ENCODE measurements at regions not wholly inside any gene's neighbourhood (a gene's known extent, or its start where the extent isn't known, plus 50 kb on each side); places are given as distances from the start of the nearest gene placed in this dataset.

DNA sequence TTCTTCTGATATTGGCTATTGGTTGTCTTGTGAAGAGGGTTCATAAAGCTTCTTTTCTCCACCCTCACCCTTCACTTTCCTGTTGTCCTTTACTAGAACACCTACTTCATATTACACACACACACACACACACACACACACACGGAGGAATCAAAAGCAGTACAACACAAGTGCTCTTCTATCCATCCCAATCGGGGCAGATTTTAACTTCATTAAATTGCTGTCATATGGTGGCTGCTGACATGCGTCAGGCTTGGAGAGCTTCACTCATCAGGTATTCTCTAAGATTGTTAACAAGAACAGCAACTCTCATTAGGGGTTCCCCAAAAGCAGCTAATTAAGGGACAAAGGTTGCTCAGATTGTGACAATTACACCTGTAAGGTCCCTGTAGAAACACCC lies 239.1 kb upstream of the MEIS2 start:
- H3K4me3 ChIP-seq: no peak overlapping the region
- TF ChIP-seq POLR2AphosphoS5 (IDR thresholded peaks at IDR 0.05) (no peak), POLR2A (IDR thresholded peaks at IDR 0.05; ENCODE audit: low read depth) (no peak)
- TF ChIP-seq, protein P1, sequence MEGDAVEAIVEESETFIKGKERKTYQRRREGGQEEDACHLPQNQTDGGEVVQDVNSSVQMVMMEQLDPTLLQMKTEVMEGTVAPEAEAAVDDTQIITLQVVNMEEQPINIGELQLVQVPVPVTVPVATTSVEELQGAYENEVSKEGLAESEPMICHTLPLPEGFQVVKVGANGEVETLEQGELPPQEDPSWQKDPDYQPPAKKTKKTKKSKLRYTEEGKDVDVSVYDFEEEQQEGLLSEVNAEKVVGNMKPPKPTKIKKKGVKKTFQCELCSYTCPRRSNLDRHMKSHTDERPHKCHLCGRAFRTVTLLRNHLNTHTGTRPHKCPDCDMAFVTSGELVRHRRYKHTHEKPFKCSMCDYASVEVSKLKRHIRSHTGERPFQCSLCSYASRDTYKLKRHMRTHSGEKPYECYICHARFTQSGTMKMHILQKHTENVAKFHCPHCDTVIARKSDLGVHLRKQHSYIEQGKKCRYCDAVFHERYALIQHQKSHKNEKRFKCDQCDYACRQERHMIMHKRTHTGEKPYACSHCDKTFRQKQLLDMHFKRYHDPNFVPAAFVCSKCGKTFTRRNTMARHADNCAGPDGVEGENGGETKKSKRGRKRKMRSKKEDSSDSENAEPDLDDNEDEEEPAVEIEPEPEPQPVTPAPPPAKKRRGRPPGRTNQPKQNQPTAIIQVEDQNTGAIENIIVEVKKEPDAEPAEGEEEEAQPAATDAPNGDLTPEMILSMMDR (IDR thresholded peaks at IDR 0.05): no peak
- WGBS: 77% methylated on average over 3 of the region's 3 CpGs
- intact Hi-C loops (cut with DNase I): no loop called here
- no peak for DNase-seq (ENCODE audit: extremely low spot score)
- H3K9me3 ChIP-seq: no peaks in the 10 kb centered on the region
- H3K36me3 ChIP-seq: no peaks in the 10 kb centered on the region
- no peaks in the 10 kb centered on the region for H3K27me3 ChIP-seq
- no peak overlapping the region for H3K27ac ChIP-seq (replicated peaks in 1 of 4)
- H3K4me1 ChIP-seq: no peaks in the 10 kb centered on the region

DNA sequence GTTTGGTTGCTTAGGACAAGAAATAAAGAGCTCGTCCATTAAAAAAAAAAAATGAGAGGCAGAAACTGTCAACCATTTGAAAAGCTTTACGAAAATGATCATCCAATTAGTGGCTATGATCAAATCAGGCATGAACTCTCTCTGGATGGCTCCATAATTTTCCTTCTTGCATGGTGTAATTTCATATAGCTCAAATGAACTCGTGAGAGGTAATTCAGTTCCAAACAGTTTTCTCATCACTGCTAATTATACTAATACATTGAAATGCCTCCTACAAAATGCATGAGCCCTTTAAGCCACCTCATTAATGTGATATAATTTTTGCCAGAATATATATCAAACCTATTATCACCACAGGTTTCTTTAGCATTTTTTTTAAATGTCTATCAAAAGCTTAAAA lies 239.5 kb upstream of the MEIS2 start:
- Histone ChIP-seq H3K4me3 (no peak overlapping the region), H3K27ac (replicated peaks in 1 of 4) (no peak overlapping the region), H3K36me3 (no peaks in the 10 kb centered on the region), H3K9me3 (no peaks in the 10 kb centered on the region), H3K4me1 (no peaks in the 10 kb centered on the region), H3K27me3 (no peaks in the 10 kb centered on the region)
- TF ChIP-seq, protein P1 (IDR thresholded peaks at IDR 0.05): no peak
- TF ChIP-seq POLR2AphosphoS5 (IDR thresholded peaks at IDR 0.05): no peak
- TF ChIP-seq EP300 (IDR thresholded peaks at IDR 0.05): no peak
- TF ChIP-seq POLR2A (IDR thresholded peaks at IDR 0.05; ENCODE audit: low read depth): no peak
- intact Hi-C loops (cut with DNase I): no loop called here
- 62% methylated on average over 3 of the region's 3 CpGs for WGBS
- no peak for DNase-seq (ENCODE audit: extremely low spot score)

- TF ChIP-seq POLR2AphosphoS5 (IDR thresholded peaks at IDR 0.05): no peak
- TF ChIP-seq POLR2A (IDR thresholded peaks at IDR 0.05; ENCODE audit: low read depth): no peak
- no peak for TF ChIP-seq EP300 (IDR thresholded peaks at IDR 0.05)
- TF ChIP-seq, protein P1 (IDR thresholded peaks at IDR 0.05): no peak
These were observed 240.1 kb upstream of the MEIS2 start for GRCh38 chr15:37340438-37340837.

DNA sequence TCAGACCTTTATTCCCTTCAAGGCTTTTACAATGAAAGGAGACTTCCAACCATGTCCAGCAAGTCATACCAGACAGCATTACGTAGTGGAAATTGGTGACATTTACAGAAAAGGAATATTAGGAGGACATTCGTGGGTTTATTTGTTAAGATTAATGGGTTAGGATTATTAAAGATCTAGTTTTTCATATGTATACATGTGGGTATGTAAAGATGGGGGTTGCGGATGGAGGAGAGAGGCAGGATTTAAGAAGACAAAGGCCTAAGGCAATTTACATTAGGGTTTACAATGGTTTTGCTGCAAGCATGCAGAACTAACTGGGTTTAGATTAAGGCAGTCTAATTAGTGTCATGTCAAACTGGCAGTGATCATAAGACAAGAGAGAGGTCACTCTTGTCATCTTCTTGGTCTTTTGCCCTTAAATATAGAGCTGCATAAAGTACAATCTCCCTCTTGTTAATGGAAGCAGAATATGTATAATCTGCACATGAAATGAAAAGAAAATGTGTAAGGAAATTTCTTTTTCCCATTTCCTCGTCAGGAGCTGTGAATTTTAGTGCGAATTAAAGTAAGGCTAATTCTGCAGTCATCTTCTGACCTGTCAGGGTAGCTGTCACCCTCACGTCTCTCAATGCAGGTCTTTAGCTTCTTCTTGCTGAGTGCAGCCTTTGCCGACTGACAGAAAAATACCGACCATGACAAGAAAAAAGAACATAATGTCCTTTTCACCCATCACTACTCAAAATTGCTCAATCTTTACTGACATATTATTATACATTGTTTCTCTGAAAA lies 258.9 kb upstream of the MEIS2 start:
- no peaks in the 10 kb centered on the region for H3K36me3 ChIP-seq
- intact Hi-C loops (cut with DNase I): no loop called here
- no peaks in the 10 kb centered on the region for H3K4me1 ChIP-seq
- WGBS: 80% methylated on average over 8 of the region's 8 CpGs
- no peaks in the 10 kb centered on the region for H3K27me3 ChIP-seq
- no peak overlapping the region for H3K4me3 ChIP-seq
- DNase-seq (ENCODE audit: extremely low spot score): no peak
- TF ChIP-seq EP300 (IDR thresholded peaks at IDR 0.05): no peak
- TF ChIP-seq, protein P1 (IDR thresholded peaks at IDR 0.05): no peak
- TF ChIP-seq POLR2AphosphoS5 (IDR thresholded peaks at IDR 0.05): no peak
- no peak for TF ChIP-seq POLR2A (IDR thresholded peaks at IDR 0.05; ENCODE audit: low read depth)
- no peaks in the 10 kb centered on the region for H3K9me3 ChIP-seq
- H3K27ac ChIP-seq (replicated peaks in 1 of 4): no peak overlapping the region

More at GRCh38 chr15:37340438-37340837, 240.1 kb upstream of the MEIS2 start:
- Histone ChIP-seq H3K36me3 (no peaks in the 10 kb centered on the region), H3K27me3 (no peaks in the 10 kb centered on the region), H3K27ac (replicated peaks in 1 of 4) (no peak overlapping the region), H3K4me1 (no peaks in the 10 kb centered on the region), H3K9me3 (no peaks in the 10 kb centered on the region), H3K4me3 (no peak overlapping the region)
- intact Hi-C loops (cut with DNase I): no loop called here
- 64% methylated on average over 2 of the region's 2 CpGs for WGBS
- no peak for DNase-seq (ENCODE audit: extremely low spot score)

GRCh38 chr15:37359893-37360290 lies 259.5 kb upstream of the MEIS2 start:
- DNase-seq (ENCODE audit: extremely low spot score): no peak
- no peaks in the 10 kb centered on the region for H3K9me3 ChIP-seq
- intact Hi-C loops (cut with DNase I): no loop called here
- no peak overlapping the region for H3K27ac ChIP-seq (replicated peaks in 1 of 4)
- 95% methylated on average over 6 of the region's 6 CpGs for WGBS
- H3K4me3 ChIP-seq: no peak overlapping the region
- no peaks in the 10 kb centered on the region for H3K36me3 ChIP-seq
- no peaks in the 10 kb centered on the region for H3K27me3 ChIP-seq
- no peaks in the 10 kb centered on the region for H3K4me1 ChIP-seq
- TF ChIP-seq POLR2A (IDR thresholded peaks at IDR 0.05; ENCODE audit: low read depth) (no peak), POLR2AphosphoS5 (IDR thresholded peaks at IDR 0.05) (no peak), EP300 (IDR thresholded peaks at IDR 0.05) (no peak)
- TF ChIP-seq, protein P1 (IDR thresholded peaks at IDR 0.05): no peak
